A673 (cell line): ENCODE measurements at regions not wholly inside any gene's neighbourhood (a gene's known extent, or its start where the extent isn't known, plus 50 kb on each side); places are given as distances from the start of the nearest gene placed in this dataset.

Experiments used
- BruUV-seq: library from RNA; stranded (reverse); fragments of 400-500 nt; replicated peaks from 2 replicates; lab custom pipeline; 2021; lab: Mats Ljungman, UMichigan
- CTCF ChIA-PET: fragments of 300-600 bp; sonication (Branson Sonifier 250); formaldehyde crosslinking; loops from one replicate; lab custom pipeline; 2022; ENCODE audit warnings: antibody characterized with exemption; lab: Charles Lee
- POLR2A ChIA-PET: fragments of 300-600 bp; sonication (Branson Sonifier 250); formaldehyde crosslinking; loops from one replicate; lab custom pipeline; 2022; ENCODE audit warnings: antibody characterized with exemption; ENCODE audit not compliant: low non-redundant PET; lab: Charles Lee
- DNase-seq: peaks from one replicate; pipeline ENCODE4 v3.0.0-alpha.2; 2015; ENCODE audit warnings: low spot score
- H3K27ac ChIP-seq: fragments of 200-600 bp; sonication (generic); 2 replicates; pipeline ENCODE4 v1.5.1; 2016; ENCODE audit warnings: mixed run types, low read depth, mild to moderate bottlenecking, mixed read lengths, antibody characterized with exemption, low read length; ENCODE audit not compliant: poor library complexity, severe bottlenecking
- H3K27me3 ChIP-seq: fragments of 200-600 bp; sonication (generic); replicated peaks from 2 replicates; pipeline ENCODE4 v1.6.1; 2017; ENCODE audit warnings: mixed run types, low read depth, mild to moderate bottlenecking, mixed read lengths, antibody characterized with exemption, low read length; ENCODE audit not compliant: insufficient read depth, poor library complexity
- H3K36me3 ChIP-seq: fragments of 200-600 bp; sonication (generic); 2 replicates; pipeline ENCODE4 v1.6.1; 2016; ENCODE audit warnings: mixed run types, mild to moderate bottlenecking, mixed read lengths, antibody characterized with exemption, low read length; ENCODE audit not compliant: insufficient read depth, poor library complexity, severe bottlenecking
- H3K4me1 ChIP-seq: fragments of 200-600 bp; sonication (generic); 2 replicates; pipeline ENCODE4 v1.6.1; 2017; ENCODE audit warnings: mixed run types, mild to moderate bottlenecking, mixed read lengths, antibody characterized with exemption, low read length; ENCODE audit not compliant: insufficient read depth, poor library complexity, severe bottlenecking
- H3K4me3 ChIP-seq: fragments of 200-600 bp; sonication (generic); 2 replicates; pipeline ENCODE4 v1.5.1; 2016; ENCODE audit warnings: low read depth, mixed run types, mild to moderate bottlenecking, mixed read lengths, low read length; ENCODE audit not compliant: poor library complexity, severe bottlenecking
- H3K9me3 ChIP-seq: fragments of 200-600 bp; sonication (generic); 2 replicates; pipeline ENCODE4 v1.6.1; 2016; ENCODE audit warnings: mixed run types, low read depth, mild to moderate bottlenecking, mixed read lengths, antibody characterized with exemption, low read length; ENCODE audit not compliant: poor library complexity, severe bottlenecking
- EZH2 ChIP-seq: fragments of 200-600 bp; sonication (generic); IDR thresholded peaks from 2 replicates; pipeline ENCODE4 v1.6.1; 2017; ENCODE audit warnings: borderline replicate concordance, low read depth, mild to moderate bottlenecking, mixed read lengths, antibody characterized with exemption, low read length; ENCODE audit not compliant: poor library complexity, severe bottlenecking
- intact Hi-C: fragments of 100-400 bp; cut with micrococcal nuclease; formaldehyde crosslinking; loops from one replicate; pipeline ENCODE4 v1.10.0; 2022; ENCODE audit not compliant: unreplicated experiment
- TF ChIP-seq, protein P1 (sequence below): fragments of 300-800, 200-600 bp; sonication (generic); conservative IDR thresholded peaks from 2 replicates; pipeline ENCODE4 v1.5.1; 2017; ENCODE audit warnings: low read depth, mild to moderate bottlenecking, antibody characterized with exemption, low read length, moderate library complexity, mixed read lengths

DNA sequence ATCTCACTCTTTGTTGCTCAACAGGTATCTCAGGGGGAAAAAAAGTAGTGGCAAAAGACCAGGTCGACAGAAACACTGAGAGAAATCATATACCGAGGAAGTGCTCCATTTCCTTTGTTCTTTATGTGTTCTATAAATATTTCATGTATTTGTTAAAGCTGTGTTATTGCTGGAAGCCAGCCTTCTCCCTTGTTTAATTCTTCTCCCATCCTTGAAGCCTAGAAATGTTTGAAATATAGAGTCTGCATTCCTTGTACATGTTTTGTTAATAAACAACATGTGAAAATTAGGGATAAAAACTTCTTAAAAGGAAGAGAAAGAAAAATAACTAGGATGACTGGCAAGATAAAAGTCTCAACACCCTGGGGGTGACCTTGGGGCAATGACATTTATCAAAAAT lies 186.2 kb downstream of the ANKRD50 start:
- POLR2A ChIA-PET, result no interaction called here

DNA sequence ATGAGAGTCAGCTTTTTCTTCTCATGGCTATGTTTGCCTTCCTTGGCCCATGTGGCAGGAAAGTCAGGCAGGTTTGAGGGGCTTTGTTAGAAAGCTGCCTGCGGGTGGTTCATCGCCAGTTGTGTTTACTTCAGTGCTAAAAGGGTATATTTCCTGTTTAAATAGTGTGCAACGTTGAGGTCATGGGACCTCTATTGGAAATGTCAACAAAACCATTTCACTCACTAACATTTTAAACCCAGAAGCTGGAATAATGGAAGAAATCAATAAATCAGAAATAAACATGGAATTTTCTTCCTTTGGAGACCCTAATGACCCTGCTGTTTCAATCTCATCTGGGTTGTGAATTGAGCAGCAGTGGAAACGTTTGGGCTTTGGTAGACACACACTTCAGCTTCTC lies 185.8 kb downstream of the ANKRD50 start:
- H3K27me3 ChIP-seq, result no peaks in the 10 kb centered on the region
- no peaks in the 10 kb centered on the region for H3K36me3 ChIP-seq
- H3K9me3 ChIP-seq, result no peaks in the 10 kb centered on the region
- TF ChIP-seq EZH2, result no peak
- TF ChIP-seq, protein P1, sequence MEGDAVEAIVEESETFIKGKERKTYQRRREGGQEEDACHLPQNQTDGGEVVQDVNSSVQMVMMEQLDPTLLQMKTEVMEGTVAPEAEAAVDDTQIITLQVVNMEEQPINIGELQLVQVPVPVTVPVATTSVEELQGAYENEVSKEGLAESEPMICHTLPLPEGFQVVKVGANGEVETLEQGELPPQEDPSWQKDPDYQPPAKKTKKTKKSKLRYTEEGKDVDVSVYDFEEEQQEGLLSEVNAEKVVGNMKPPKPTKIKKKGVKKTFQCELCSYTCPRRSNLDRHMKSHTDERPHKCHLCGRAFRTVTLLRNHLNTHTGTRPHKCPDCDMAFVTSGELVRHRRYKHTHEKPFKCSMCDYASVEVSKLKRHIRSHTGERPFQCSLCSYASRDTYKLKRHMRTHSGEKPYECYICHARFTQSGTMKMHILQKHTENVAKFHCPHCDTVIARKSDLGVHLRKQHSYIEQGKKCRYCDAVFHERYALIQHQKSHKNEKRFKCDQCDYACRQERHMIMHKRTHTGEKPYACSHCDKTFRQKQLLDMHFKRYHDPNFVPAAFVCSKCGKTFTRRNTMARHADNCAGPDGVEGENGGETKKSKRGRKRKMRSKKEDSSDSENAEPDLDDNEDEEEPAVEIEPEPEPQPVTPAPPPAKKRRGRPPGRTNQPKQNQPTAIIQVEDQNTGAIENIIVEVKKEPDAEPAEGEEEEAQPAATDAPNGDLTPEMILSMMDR, result no peak
- DNase-seq, result no peak
- intact Hi-C loops, result no loop called here
- H3K27ac ChIP-seq, result no peak overlapping the region
- CTCF ChIA-PET, result no interaction called here
- H3K4me1 ChIP-seq, result peaks cover 4% of the 10 kb centered on the region
- POLR2A ChIA-PET, result no interaction called here
- no peak overlapping the region for H3K4me3 ChIP-seq
- BruUV-seq, result no TSS peak

More for the DNA sequence above, 186.2 kb downstream of the ANKRD50 start:
- Histone ChIP-seq H3K4me3 (no peak overlapping the region), H3K27me3 (no peaks in the 10 kb centered on the region), H3K27ac (no peak overlapping the region), H3K4me1 (peaks cover 4% of the 10 kb centered on the region), H3K36me3 (no peaks in the 10 kb centered on the region), H3K9me3 (no peaks in the 10 kb centered on the region)
- intact Hi-C loops, result no loop called here
- TF ChIP-seq, protein P1, result no peak
- no peak for TF ChIP-seq EZH2
- BruUV-seq, result no TSS peak
- no peak for DNase-seq
- CTCF ChIA-PET, result no interaction called here

DNA sequence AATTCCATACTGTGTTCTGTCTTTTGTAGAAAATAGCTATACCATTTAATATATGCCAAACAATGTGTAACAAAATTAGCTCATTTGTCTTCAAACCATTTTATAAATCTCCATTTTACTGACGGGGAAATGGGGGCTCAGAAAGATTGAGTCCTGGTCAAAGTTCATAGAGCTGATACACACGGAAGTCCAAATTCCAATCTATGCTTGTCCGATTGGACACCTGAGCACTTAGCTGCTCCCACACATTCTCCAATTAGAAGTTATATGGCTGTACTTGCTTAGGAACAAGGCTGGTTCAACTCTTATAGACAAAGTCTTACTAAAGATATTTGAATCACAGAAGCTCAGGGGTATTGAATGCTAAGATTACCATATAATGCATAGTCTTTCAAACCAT lies 185.2 kb downstream of the ANKRD50 start:
- intact Hi-C loops, result no loop called here
- H3K4me3 ChIP-seq, result no peak overlapping the region
- no TSS peak for BruUV-seq
- DNase-seq, result no peak
- ChIA-PET POLR2A (no interaction called here), CTCF (no interaction called here)
- no peak overlapping the region for H3K27ac ChIP-seq
- H3K4me1 ChIP-seq, result peaks cover 4% of the 10 kb centered on the region
- TF ChIP-seq EZH2, result no peak
- TF ChIP-seq, protein P1, result no peak
- no peaks in the 10 kb centered on the region for H3K9me3 ChIP-seq
- H3K36me3 ChIP-seq, result no peaks in the 10 kb centered on the region
- H3K27me3 ChIP-seq, result no peaks in the 10 kb centered on the region
